ENCODE measurements at regions not wholly inside any gene's neighbourhood (a gene's known extent, or its start where the extent isn't known, plus 50 kb on each side); places are given as distances from the start of the nearest gene placed in this dataset.

- no peak for TF ChIP-seq POLR2AphosphoS5 (IDR thresholded peaks at IDR 0.05)
- no peak for TF ChIP-seq CTCF (IDR thresholded peaks at IDR 0.05)
- no peak for TF ChIP-seq POLR2A (IDR thresholded peaks at IDR 0.05)
These were observed 150.5 kb downstream of the TBXT start for GRCh38 chr6:166017032-166017635.

All from prostate gland (tissue), 2 donors.